ENCODE measurements at regions not wholly inside any gene's neighbourhood (a gene's known extent, or its start where the extent isn't known, plus 50 kb on each side); places are given as distances from the start of the nearest gene placed in this dataset.
"Not testable (repeated sequence)": the region's sequence is repeated elsewhere in the genome, so short reads cannot be mapped to it uniquely, and the experiment has no call there.

- not testable (repeated sequence) for TF ChIP-seq YY1 (IDR thresholded peaks at IDR 0.05; ENCODE audit: insufficient read depth, insufficient read length); ZNF274 (IDR thresholded peaks at IDR 0.05; ENCODE audit: low read depth, low read length); SUZ12 (IDR thresholded peaks at IDR 0.05; ENCODE audit: extremely low read depth, insufficient read depth, insufficient read length)
Observed at GRCh38 chr2:91843723-91844450, 3027.3 kb upstream of the TEKT4 start.
